ENCODE measurements at regions not wholly inside any gene's neighbourhood (a gene's known extent, or its start where the extent isn't known, plus 50 kb on each side); places are given as distances from the start of the nearest gene placed in this dataset.

DNA sequence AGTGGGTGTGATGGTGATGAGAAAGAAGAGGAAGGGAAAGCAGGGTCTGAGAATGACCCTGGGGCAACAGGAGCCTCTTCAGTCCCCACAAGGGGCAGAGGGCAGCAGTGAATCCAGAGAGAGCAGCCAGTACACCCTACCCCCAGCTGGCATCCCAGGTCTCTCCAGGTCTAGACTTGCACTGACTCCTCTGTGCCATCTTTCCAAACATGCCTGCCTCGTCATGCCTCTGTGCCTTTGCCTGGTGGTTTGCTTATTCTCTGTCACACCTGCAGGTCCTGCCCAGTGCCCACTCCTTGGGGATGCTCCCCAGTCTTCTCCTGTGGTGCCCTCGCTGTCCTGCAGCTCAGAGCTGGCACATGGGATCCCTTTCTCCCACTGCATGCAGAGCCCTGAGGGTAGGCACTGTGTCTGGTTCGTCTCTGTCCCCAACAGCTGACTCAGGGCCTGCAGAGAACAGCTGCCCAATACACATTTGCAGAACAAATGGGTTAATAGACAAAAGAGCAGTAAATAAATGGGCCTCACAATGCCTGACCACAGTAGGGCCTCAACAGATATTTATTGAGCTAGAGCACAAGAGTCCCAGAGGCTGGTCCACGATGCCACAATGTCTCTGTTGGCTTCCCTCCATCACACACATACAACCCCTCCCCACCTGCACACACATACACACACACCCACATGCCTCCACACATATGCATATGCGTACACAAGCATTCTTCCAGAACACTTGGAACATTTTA lies 89.8 kb downstream of the HS1BP3 start:
- no peak for DNase-seq (ENCODE audit: low read depth)

DNA sequence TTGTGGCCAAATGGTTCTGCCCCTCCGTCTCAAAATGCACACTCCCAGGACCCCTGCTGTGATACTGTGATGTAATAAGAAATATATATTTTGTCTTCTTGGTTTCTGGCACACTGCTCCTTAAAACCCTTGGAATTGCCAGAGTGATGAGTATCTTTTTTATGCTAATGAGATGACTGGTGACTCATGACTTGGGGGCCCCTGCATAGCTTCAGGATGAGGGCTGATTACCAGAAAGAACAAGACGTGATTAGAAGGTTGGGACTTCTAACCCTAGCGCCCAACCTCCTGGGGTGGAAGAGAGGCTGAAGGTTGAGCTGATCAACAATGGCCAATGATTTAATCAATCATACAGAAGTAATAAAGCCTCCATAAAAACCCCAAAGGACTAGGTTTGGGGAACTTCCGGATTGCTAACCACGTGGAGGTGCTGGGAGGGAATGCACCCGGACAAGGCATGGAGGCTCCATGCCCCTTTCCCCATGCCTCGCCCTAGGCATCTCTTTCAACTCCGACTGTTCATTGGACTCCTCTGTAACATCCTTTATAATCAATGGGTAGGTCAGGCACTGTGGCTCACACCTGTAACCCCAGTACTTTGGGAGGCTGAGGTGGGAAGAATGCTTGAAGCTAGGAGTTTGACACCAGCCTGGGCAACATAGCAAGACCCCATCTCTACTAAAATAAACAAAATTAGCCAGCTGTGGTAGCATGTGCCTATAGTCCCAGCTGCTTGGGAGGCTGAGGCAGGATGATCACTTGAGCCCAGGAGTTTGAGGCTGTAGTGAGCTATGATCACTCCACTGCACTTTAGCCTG lies 89.1 kb downstream of the HS1BP3 start:
- DNase-seq (ENCODE audit: low read depth), result peak; percentile 66

GRCh38 chr2:20562540-20563225 lies 88.2 kb downstream of the HS1BP3 start:
- DNase-seq (ENCODE audit: low read depth), result no peak

DNA sequence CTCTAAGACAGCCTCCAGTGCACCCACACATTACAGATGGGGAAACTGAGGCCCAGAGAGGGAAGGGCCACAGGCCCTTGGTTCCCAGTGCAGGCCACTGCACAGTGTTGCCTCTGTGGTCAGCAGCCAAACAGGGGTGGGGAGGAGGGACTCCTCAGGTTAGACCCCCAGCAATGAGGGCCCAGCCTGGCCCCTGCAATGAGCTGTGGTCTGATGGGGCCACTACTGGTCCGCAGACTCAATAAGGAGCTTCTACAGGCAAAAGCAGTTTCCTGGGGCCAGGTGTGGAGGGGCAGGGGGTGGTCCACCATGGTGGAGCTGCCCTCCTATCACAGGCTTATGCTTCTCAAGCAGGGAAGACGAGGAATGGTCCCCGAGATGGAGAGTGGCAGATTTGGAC lies 87.6 kb downstream of the HS1BP3 start:
- no peak for DNase-seq (ENCODE audit: low read depth)

DNA sequence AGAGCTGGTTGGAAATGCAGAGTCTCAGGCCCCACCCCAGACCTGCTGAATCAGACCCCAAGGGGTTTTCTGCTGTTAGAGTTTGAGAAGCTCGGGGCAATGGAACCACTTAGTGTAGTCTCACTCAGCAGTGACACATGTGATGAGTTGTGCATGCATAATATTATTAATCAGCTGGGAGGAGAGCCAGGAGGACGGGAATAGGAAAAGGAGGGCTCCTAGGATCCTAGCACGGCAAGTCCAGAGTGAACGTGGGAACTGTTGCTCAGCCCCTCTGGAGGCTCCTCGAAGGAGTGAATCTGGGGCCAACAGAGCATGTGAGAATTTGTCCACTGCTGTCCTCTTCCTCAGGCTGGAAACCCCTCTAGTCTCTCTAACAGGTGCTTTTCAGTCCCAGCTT lies 87.1 kb downstream of the HS1BP3 start:
- peak; percentile 57 for DNase-seq (ENCODE audit: low read depth)

GRCh38 chr2:20565101-20565622 lies 85.7 kb downstream of the HS1BP3 start:
- DNase-seq (ENCODE audit: low read depth), result no peak

DNA sequence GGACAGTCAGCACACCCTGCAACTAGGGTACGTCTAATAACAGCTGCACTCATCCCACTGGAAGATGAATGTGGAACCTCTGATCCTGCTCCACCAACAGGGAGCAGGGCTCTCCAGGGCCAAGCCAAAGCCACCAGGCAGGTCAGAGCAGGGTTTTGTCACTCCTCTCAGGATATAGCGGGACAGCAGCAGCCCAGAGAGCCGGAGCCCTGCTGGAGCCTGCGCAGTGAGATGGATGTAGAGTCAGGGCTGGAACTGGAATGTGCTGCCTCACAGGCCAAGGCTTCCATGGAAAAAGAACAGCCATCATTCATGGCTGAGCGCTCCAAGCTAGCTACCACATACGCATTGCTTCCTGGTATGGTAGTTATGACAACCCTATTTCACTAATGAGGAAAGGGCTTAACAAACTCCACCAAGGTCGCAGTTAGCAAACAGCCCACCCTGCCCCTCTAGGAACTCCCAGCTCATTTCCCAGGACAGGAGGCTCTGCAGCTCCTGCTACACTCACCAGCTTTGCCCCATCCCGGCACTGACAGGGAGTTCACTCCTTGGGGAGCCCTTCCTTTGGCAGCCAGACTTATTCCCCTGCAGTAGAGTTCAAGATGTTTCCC lies 85.2 kb downstream of the HS1BP3 start:
- DNase-seq (ENCODE audit: low read depth), result no peak

DNA sequence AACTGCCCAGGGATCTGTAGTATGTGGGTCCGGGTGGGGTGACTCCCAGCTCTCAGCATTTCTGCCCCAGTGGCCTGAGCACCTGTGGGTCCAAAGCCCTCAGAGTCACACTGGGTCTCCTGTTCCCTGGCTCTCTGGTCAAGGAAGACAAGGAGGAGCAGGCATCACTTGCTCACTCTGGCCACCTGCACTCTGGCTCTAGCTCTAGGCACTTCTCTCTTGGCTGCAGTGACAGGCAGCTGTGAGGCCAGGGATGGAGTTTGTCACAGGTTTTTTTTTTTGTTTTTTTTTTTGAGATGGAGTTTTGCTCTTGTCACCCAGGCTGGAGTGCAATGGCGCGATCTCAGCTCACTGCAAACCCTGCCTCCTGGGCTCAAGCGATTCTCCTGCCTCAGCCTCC lies 84.6 kb downstream of the HS1BP3 start:
- no peak for DNase-seq (ENCODE audit: low read depth)

DNA sequence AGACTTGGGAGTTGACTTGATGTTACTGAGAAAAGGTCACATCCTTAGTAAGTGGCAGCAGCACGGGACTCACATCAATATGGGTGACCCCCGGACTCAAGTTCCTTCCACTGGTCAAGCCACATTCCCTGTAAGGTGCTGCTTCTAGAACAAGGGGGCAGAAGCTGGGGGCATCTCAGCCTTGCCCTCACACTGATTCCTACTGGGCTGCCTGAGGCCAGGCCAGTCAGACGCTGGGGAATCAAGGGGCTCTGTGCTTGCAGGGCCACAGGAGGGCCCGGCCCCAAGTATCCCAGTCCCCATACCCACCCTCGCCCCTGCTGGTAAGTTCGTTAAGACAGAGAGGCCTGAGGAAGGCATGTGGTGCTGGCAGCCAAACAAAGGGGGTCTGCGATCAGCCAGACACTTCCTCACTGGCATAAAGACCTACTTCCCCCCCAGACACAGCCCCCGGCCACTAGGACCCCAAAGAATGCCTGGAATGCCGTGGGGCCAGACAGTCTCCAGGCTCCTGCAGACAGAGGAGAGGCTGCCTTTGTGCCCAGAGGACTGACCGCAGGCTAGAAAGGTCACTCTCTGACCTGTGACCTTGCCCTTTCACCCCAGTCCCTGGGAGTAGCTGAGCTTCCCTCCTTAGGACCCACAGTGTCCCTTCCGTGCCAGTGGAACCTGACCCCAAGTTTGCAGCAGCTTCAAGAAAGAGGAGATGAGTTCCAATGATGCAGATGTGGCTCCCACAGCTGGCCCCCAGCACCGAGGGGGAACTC lies 83.6 kb downstream of the HS1BP3 start:
- no peak for DNase-seq (ENCODE audit: low read depth)
